ENCODE measurements at regions not wholly inside any gene's neighbourhood (a gene's known extent, or its start where the extent isn't known, plus 50 kb on each side); places are given as distances from the start of the nearest gene placed in this dataset.

DNA sequence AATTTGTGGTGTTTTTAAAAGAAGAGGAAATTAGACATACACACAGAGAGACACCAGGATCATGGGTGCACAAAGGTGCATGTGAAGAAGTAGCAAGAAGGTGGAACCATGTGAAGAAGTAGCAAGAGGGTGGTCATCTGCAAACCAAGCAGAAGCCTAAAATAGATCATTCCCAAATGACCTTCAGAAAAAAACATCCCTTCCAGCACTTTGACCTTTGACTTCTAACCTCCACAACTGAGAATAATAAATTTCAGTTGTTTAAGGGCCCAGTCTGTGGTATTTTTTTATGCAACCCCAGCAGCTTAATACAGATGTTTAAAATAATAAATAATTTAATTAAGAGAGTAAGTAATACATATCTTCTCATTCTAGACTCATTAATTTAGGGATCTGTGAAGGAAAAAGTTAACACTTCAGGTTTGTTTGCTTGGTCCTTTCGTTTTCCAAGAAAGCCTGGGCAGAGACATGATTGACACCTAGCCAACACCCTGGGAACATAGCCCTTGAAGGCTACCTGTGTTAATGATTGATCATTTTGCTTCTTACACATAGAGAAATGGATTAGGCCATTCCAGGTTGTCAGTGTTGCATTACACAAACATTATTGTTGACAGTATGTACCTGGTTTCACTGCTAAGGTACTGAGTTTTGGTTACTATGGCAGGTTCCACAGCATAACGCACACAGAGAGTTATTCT lies 1331.2 kb upstream of the GBE1 start:
- DNase-seq (ENCODE audit: low spot score) = no peak

DNA sequence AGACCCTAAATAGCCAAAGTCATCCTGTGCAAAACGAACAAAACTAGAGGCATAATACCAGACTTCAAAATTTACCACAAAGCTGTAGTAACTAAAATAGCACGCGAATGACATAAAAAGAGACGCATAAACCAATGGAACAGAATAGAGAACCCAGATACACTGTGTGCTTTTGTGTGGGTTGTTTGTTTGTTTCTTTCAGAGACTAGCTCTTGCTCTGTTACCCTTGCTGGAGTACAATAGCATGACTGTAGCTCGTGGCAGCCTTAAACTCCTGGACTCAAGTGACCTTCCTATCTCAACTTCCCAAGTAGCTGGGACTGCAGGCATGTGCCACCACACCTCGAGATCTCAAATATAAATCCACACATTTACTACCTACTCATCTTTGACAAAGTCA lies 1314.6 kb upstream of the GBE1 start:
- no peak for DNase-seq (ENCODE audit: low spot score)

DNA sequence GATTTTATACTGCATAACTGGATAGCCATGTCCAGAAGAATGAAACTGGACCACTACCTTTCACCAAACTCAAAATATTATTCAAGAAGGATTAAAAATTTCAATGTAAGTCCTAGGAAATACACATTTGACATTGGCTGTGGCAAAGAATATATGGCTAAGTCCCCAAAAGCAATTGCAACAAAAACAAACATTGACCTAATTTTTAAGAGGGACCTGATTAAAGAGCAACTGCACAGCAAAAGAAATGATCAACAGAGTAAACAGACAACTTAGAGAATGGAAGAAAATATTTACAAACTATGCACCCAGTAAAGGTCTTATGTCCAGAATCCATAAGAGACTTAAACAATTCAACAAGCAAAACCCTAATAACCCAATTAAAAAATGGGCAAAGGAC lies 1313.0 kb upstream of the GBE1 start:
- no peak for DNase-seq (ENCODE audit: low spot score)

DNA sequence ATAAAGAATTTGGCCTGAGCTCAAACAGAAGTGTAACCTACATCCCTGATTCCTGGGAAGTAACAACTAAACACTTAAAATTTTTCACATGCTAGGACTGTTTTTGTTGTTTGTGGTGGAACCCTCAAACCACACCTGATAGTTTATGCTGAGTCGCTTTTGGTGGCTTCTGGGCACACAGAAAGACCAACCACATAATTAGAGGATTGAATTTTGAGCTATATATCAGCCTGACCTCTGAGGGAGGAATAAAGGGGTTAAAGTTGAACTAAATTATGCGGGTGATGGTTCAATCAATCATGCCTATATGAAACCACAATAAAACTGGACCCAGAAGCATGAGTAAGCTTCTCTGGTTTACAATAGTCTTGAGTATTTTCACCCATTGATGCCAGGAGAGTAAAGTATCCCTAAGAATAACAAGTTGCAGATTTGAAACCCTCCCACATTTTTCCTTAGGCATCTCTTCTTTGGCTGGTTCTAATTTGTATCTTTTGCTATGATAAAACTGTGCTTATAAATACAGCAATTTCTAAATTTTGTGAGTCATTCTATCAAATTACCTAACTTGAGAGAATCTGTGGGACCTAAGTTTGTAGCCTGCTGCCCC lies 1304.5 kb upstream of the GBE1 start:
- no peak for DNase-seq (ENCODE audit: low spot score)

DNA sequence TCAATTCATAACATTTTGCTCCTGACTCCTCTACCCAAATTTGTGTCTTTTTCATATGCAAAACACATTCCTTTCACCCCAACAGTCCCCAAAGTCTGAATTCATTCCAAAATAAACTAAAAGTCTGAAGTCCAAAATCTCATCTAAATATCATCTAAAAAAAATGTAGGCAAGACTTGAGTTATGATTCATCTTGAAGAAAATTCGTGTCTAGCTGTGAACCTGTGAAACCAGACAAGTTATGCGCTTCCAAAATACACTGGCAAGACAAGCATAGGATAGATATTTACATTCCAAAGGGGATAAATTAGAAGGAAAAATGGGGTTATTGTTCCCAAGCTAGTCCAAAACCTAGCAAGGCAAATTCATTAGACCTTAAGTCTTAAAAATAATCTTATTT lies 1302.0 kb upstream of the GBE1 start:
- DNase-seq (ENCODE audit: low spot score) = no peak

DNA sequence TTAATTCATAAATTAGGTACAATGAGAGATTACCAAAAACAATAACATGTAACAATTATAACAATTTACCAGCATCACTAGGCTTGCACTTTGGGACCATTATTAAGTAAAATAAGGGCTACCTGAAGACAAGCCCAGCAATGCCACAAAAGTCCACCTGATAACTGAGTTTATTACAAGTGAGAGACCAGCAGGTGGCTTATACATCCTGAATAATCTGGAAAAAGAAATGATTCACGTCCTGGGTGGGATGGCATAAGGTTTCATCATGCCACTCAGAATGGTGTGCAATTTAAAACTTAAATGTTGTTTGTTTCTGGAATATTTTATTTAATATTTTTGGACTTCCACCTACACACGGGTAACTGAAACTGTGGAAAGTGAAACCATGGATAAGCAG lies 1287.1 kb upstream of the GBE1 start:
- DNase-seq (ENCODE audit: low spot score) = no peak

DNA sequence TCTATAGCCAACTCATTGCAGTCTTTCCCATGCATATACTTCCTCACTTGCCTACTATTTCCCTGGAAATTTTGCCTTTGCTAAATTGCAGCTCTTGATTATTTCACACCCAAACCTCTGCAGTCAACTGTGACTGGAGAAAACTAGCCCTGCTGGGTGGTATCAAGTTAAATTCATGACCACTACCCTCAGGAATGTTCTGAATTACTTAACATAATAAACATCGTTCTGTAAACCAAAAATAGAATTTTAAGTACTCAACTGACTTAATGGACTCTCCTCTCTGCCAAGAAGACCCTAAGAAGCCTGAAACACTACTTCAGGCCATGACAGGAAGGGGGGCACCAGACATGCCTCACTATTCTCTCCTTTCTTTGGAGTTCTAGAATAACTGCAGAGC lies 1278.0 kb upstream of the GBE1 start:
- no peak for DNase-seq (ENCODE audit: low spot score)

DNA sequence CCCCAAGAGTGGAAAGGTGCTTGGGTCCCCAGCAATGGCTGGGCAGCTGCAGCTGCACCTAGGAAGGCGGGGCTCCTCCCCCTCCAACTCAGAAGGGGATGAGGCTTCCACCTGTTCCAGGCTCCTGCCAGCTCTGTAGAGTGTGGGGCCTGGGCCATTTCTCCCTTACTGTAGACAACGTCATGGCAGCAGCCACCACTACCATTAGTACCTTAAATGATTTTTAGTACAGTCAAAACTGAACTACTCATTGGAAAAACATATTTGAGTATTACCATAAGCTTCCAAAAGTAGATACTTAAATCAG lies 1274.2 kb upstream of the GBE1 start:
- DNase-seq (ENCODE audit: low spot score) = no peak

DNA sequence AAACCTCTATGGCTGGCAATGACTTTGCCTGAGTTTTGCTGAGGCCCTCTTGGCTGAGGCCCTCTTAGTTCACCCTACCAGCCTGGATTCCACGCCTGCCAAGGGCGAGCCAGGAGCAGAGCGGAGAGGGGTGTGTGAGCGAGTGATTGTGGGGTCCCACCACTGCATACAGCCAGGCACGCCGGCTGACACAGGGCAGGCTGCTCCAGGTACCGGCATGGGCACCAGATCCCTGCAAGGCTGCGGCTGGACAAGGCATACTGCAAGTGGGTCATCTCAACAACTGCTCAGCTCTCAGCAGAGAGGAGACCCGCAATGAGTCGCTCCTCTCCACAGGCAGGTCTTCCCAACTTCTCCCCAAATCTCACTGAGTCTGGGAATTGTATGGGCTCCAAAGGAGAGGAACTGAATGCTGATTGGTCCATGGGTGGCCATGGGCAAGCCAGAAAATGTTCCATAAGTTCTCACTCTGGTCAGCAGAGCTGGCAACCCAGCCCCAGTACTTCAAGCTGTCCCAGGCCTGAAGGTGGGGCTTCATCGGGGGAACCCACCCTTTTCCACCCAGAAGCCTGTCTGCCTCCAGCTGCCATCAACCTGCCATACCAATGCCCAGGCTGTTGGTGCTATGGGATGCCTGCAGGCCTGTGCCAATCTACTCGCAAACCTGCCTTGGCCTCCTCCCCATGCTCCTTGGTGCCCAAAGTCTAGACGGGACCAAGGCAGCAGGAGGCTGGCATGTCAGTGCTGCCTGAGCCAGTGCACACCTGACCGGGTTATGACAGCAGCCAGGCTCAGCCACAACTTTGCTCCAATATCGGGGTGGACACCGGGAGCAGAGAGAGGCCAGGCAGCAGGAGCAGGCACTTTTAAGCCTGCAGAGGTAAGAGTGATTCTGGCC lies 1273.6 kb upstream of the GBE1 start:
- DNase-seq (ENCODE audit: low spot score) = no peak

DNA sequence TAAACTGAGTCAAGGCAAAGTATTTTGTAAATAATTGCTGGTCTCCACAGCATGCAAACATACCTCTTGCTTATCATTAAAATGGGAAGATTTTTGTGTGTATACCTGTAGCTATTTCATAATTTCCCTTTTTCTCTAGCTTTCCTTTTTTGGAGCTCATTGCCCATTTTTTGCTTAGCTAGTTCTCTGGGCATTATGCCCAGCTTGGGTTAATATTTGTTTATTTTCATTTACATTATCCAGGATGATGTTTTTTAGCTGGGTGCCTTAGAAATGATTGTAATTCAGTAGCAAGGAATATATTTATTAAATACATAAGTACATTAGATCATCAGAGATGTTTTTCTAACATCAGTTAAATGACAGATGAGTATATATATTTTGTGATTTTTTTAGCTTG lies 1271.7 kb upstream of the GBE1 start:
- DNase-seq (ENCODE audit: low spot score) = no peak

DNA sequence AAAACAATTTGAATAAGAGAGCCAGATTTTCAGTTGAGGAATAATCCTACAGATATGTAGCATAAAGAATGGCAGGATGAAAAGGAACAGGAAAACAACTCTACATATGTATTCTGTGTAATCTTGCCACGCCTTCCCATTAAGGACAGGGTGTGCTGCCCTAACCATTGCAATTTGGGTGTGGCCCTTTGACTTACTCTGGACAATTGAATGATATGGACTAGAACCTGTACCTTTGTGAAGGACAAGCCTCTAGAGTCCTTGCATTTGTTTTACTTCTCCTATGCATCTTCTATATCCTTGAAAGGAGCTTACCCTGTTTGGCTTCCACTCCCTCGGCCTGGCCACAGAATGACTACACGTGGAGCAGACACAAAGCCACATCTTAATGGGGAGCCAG lies 1261.6 kb upstream of the GBE1 start:
- no peak for DNase-seq (ENCODE audit: low spot score)

DNA sequence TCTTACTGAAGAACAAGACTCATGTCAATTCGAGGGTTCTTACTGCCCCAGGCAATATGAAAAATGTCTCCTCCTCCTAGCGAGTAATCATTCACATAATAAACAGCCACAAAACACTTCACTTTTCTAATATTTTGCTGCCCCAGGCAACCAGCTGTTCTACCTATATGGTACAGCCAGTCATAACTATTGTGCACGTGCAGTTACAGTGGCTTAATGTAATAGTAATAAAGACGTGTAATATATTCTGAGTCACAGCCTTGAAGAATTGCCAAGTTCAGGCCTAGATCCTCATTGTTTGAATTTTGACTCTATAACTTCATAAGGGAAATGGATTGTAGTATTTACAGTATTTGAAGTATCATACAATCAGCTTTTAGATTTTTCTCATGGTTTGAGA lies 1250.0 kb upstream of the GBE1 start:
- DNase-seq (ENCODE audit: low spot score) = peak; percentile 4

DNA sequence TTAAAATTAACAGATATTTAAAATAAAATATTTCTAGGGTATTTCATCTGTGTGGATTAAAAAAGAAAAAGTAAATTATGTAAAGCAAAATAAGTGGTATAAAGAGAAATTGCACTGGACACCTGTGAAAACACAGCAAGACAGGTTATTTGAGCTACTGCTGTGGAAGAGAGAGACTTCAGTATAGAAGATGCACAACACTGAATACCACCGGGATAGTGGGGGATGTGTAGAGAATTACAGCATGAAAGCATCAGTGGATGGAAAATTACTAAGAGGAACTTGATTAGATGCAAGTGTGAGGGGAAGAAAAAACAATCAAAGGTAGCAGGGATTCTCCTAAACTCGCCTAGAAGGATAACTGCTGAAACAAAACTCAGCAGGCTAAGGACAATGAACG lies 1242.5 kb upstream of the GBE1 start:
- no peak for DNase-seq (ENCODE audit: low spot score)

DNA sequence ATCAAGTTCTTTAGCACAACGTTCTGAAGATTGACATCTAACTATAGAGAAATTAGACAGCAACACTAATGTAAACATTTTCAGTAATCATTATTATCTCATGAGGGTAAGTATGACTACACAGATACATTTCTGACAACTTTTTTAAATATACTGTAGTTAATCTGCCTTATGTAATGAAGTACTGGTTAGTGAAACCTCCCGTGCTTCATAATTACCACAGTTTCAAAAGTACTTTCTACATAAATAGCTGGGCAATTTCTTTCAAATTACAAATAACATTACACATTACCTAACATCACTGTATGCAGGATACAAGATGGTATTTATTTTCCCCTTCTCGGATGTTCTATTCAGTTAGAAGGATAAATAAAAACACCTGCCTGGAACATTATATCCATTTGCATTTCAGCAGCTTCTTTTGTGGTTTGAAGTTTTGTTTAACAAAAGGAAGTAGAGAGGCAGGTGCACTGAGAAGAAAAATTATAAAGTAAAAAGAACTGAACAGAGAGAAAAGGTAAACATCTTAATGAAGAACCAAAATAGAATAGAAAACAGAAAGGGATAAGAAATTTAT lies 1241.5 kb upstream of the GBE1 start:
- no peak for DNase-seq (ENCODE audit: low spot score)

DNA sequence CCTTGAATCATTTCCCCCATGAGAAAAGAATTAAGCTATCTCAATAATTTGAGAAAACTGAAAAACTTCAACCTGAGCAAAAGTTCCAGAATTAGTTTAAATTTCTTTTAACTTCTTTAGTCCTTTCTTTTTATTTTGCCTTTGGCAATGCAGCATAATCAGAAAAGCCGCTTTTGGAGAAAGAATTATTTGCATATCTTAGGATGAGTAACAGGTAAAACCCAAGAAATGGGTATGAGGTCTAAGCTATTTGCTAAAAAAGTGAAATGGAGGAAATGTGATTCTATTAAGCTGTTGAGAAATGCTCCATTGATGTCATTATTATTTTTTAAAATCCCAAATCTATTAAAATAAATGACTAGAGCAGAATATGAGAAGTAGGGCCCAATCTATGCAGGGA lies 1238.3 kb upstream of the GBE1 start:
- no peak for DNase-seq (ENCODE audit: low spot score)

DNA sequence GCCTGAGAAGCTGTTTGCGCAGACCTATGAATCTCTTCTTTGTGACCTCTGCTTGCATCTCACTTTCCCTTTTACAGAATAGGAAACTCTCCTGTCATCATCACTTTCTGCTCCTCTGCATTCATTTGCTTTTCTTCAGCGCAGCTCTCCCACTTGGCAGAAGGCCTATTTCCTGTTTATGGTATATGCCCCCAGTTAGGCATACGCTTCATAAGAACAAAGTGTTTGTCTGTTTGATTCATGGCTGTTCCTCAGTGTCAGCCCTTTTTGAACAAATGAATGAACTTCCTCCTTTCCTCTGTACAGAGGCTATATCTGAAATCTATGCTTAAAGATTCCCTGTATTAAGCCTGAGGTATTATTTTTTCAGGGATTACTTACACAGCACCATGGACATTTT lies 1216.9 kb upstream of the GBE1 start:
- DNase-seq (ENCODE audit: low spot score) = no peak

DNA sequence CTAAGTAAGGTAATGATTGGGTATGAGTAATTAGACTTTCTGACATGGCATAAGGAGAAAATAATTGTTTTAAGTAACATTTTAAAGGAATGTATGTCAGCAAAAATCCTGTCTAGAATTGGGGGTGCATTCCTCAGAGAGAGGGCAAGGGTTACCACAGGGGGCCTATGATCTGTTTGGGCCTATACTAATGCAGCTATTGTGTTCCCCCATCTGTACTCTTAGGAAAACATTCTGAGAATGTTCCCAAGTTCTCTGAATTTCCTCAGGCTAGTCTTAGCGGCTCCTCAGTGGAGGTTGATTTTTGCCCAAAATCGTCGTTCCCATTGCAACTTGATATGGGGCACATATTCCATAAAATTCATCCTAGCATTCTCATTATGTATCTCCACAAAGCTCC lies 1216.4 kb upstream of the GBE1 start:
- no peak for DNase-seq (ENCODE audit: low spot score)

DNA sequence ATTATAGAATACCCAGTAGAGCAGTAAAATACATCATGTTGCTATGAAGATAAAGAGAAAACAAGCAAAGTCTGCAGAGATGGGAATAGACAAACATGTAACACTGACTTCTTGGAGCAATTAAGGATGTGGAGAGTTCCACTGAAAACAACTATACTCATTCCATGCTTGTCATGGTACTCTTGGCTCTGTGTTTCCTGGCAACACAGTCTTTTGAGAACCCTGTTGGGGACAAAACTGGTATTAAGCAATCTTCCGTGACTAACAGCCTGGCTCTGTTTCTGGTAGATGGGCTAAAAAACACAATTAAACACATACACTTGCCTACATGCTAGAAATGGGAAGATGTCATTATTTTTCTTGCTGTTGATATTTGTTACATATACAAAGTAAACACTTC lies 1212.3 kb upstream of the GBE1 start:
- no peak for DNase-seq (ENCODE audit: low spot score)

DNA sequence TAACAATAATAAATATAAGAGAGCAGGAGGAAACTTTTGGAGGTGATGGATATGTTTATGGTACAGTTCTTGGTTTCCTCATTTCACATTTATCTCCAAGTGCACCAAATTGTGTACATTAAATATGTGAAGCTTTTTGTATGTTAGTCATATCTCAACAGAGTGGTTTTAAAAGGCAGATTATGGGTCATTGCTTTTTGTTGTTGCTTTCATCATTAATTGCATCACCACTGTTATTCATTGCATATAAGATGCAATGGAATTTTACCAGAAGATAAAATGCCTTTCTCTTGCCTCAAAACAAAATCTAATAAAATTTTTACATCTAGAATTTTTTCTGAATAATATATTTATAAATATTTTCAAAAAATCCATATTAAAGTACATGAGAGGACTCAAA lies 1198.9 kb upstream of the GBE1 start:
- DNase-seq (ENCODE audit: low spot score) = no peak

DNA sequence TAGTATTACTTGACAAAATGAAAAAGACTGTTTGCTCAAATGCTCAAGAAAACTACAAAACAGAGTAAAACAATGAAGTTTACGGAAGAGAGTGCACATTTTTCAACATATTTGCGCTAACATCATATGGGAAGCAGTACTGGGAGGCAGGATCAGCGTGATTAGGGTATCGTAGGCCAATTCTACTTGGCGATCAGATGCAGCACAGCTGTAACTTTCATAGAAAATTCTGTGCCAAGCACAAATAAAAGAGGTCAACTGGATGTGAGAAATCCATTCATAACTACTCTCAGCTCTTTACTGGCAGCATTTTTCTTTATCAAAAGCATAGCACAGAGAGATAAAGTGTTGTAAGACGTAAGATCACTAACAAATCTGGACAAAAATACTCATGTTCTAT lies 1196.3 kb upstream of the GBE1 start:
- DNase-seq (ENCODE audit: low spot score) = peak; percentile 1

DNA sequence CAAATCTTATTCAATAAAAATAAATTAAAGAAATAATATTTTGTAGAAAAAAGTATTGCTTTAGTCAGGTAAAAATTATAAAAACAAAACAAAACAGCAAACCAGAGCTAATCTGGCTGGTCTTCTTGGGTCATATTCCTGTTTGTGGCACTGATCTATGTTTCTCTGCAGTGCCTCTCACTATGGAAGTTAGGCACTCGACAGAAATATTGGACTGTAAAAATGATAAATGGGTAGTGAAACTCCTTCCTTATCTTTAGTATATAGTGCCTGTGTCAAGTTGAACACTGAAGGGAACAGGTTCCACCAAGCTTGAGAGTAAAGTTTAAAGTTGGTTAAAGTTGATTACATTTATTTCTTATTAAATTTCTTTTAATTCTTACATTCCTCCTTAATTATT lies 1195.6 kb upstream of the GBE1 start:
- DNase-seq (ENCODE audit: low spot score) = no peak

DNA sequence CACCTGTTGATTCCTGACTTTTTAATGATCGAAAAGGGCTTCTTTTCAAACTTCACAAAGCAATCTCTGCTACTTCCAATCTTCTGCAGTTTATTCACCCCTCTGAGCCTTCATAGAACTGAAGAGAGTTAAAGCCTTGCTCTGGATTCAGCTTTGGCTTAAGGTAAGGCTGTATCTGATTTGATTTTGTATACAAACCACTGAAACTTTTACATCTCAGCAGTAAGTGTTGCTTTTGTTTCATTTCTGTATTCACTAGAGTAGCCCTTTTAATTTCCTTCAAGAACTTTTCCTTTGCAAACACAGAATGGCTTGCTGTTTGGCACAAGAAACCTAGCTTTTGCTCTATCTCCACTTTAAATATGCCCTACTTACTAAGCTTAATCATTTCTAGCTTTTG lies 1193.0 kb upstream of the GBE1 start:
- DNase-seq (ENCODE audit: low spot score) = no peak

DNA sequence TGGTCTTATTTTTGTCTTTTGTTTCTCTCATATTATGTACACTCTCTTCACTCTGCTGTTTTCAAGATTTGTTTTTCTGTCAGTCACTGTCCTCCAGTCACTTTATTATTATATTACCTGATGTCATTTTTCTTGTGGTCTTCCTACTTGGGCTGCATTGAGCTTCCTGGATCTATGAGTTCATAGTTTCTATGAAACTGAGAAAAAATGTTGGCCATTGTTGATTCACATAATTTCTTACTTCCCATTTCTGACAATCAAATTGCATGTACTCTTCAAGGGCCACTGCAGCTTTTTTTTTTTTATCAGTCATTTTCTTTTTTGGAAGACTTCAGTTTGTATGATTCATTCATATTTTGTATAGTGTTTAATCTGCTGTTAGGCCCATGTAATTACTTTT lies 1180.6 kb upstream of the GBE1 start:
- no peak for DNase-seq (ENCODE audit: low spot score)
